DND-41 (cell line): ENCODE measurements at regions not wholly inside any gene's neighbourhood (a gene's known extent, or its start where the extent isn't known, plus 50 kb on each side); places are given as distances from the start of the nearest gene placed in this dataset.

ENCODE experiments used
- ATAC-seq: fragments of 200-7000 bp; cut with Tn5 transposase; 3 replicates; pipeline ENCODE4 v1.9.1; 2021; ENCODE audit warnings: low read depth; ENCODE audit not compliant: insufficient read depth
- DNase-seq: peaks from one replicate; pipeline ENCODE4 v3.0.0-alpha.2; 2020
- H2AFZ ChIP-seq: 2 replicates; pipeline ENCODE4 v1.6.0; 2012; ENCODE audit warnings: low read depth, low read length
- H3K27ac ChIP-seq: 2 replicates; pipeline ENCODE4 v1.5.1; 2012; ENCODE audit warnings: low read length, inconsistent platforms
- H3K27me3 ChIP-seq: fragments of 200-600 bp; sonication (generic); 2 replicates; pipeline ENCODE4 v1.6.0; 2012; ENCODE audit warnings: low read length, mild to moderate bottlenecking, inconsistent platforms; ENCODE audit not compliant: insufficient read depth, poor library complexity
- H3K36me3 ChIP-seq: 2 replicates; pipeline ENCODE4 v1.5.1; 2012; ENCODE audit warnings: low read length, inconsistent platforms; ENCODE audit not compliant: insufficient read depth
- H3K4me1 ChIP-seq: 2 replicates; pipeline ENCODE4 v1.5.1; 2012; ENCODE audit warnings: mild to moderate bottlenecking, low read length; ENCODE audit not compliant: insufficient read depth
- H3K4me2 ChIP-seq: 2 replicates; pipeline ENCODE4 v1.6.0; 2012; ENCODE audit warnings: mild to moderate bottlenecking, moderate library complexity, low read length, inconsistent platforms; ENCODE audit not compliant: insufficient read depth
- H3K4me3 ChIP-seq, 2 experiments: fragments of 200-600 bp in 1 of 2; shearing (Covaris generic) in 1 of 2; 2 replicates each; pipeline ENCODE4 v1.5.1; 2012 to 2016; ENCODE audit warnings: inconsistent platforms in 2 of 2, low read length in 2 of 2, mild to moderate bottlenecking in 2 of 2, low read depth in 1 of 2, moderate library complexity in 1 of 2
- H3K79me2 ChIP-seq: 2 replicates; pipeline ENCODE4 v1.6.0; 2012; ENCODE audit warnings: low read length, inconsistent platforms; ENCODE audit not compliant: insufficient read depth
- H3K9ac ChIP-seq: 2 replicates; pipeline ENCODE4 v1.6.0; 2012; ENCODE audit warnings: low read depth, mild to moderate bottlenecking, inconsistent platforms, low read length, moderate library complexity
- H3K9me3 ChIP-seq: 2 replicates; pipeline ENCODE4 v1.5.1; 2012; ENCODE audit warnings: low read length, moderate library complexity, mild to moderate bottlenecking, inconsistent platforms; ENCODE audit not compliant: insufficient read depth, severe bottlenecking
- H4K20me1 ChIP-seq: 2 replicates; pipeline ENCODE4 v1.6.0; 2012; ENCODE audit warnings: low read length; ENCODE audit not compliant: insufficient read depth
- CTCF ChIP-seq: IDR thresholded peaks from 2 replicates; pipeline ENCODE4 v1.5.1; 2012; ENCODE audit warnings: borderline replicate concordance, low read length, moderate library complexity, mild to moderate bottlenecking; ENCODE audit not compliant: poor library complexity, severe bottlenecking; ENCODE audit errors: extremely low read depth
- EZH2 ChIP-seq: IDR thresholded peaks from 3 replicates; pipeline ENCODE4 v1.6.1; 2012; ENCODE audit warnings: borderline replicate concordance, low read depth, mild to moderate bottlenecking, moderate library complexity, low read length, inconsistent platforms; ENCODE audit not compliant: severe bottlenecking

- H4K20me1 ChIP-seq: no peaks in the 10 kb centered on the region
- no peak overlapping the region for H3K9ac ChIP-seq
- H2AFZ ChIP-seq: no peak overlapping the region
- H3K36me3 ChIP-seq: no peaks in the 10 kb centered on the region
- no peaks in the 10 kb centered on the region for H3K27me3 ChIP-seq
- no peak for ATAC-seq
- no peak overlapping the region for H3K27ac ChIP-seq
- H3K4me2 ChIP-seq: no peak overlapping the region
- TF ChIP-seq CTCF (no peak), EZH2 (no peak)
- H3K4me1 ChIP-seq: no peaks in the 10 kb centered on the region
- H3K79me2 ChIP-seq: no peaks in the 10 kb centered on the region
- no peak overlapping the region for H3K4me3 ChIP-seq
- no peak for DNase-seq
- no peaks in the 10 kb centered on the region for H3K9me3 ChIP-seq
Measured at GRCh38 chr18:27312853-27313252, 127.7 kb upstream of the CHST9 start.

GRCh38 chr18:27312153-27312552 lies 127.0 kb upstream of the CHST9 start:
- Histone ChIP-seq H3K9ac (no peak overlapping the region), H2AFZ (no peak overlapping the region), H3K27me3 (no peaks in the 10 kb centered on the region), H3K4me1 (no peaks in the 10 kb centered on the region), H3K27ac (no peak overlapping the region), H3K4me2 (no peak overlapping the region), H4K20me1 (no peaks in the 10 kb centered on the region), H3K36me3 (no peaks in the 10 kb centered on the region), H3K79me2 (no peaks in the 10 kb centered on the region), H3K9me3 (no peaks in the 10 kb centered on the region), H3K4me3 (no peak overlapping the region)
- DNase-seq: no peak
- no peak for TF ChIP-seq EZH2
- no peak for ATAC-seq

GRCh38 chr18:27311114-27311513 lies 126.0 kb upstream of the CHST9 start:
- H4K20me1 ChIP-seq: no peaks in the 10 kb centered on the region
- H3K79me2 ChIP-seq: no peaks in the 10 kb centered on the region
- DNase-seq (no peak), ATAC-seq (no peak)
- no peaks in the 10 kb centered on the region for H3K4me1 ChIP-seq
- no peak overlapping the region for H2AFZ ChIP-seq
- no peaks in the 10 kb centered on the region for H3K36me3 ChIP-seq
- H3K27ac ChIP-seq: no peak overlapping the region
- no peak overlapping the region for H3K9ac ChIP-seq
- no peaks in the 10 kb centered on the region for H3K27me3 ChIP-seq
- TF ChIP-seq EZH2: no peak
- TF ChIP-seq CTCF: no peak
- no peak overlapping the region for H3K4me2 ChIP-seq
- H3K9me3 ChIP-seq: no peaks in the 10 kb centered on the region
- H3K4me3 ChIP-seq: no peak overlapping the region

- no peak overlapping the region for H3K4me3 ChIP-seq
- H3K9ac ChIP-seq: no peak overlapping the region
- H3K36me3 ChIP-seq: no peaks in the 10 kb centered on the region
- no peak overlapping the region for H3K4me2 ChIP-seq
- H2AFZ ChIP-seq: no peak overlapping the region
- no peaks in the 10 kb centered on the region for H4K20me1 ChIP-seq
- no peak overlapping the region for H3K27ac ChIP-seq
- TF ChIP-seq CTCF: no peak
- no peak for TF ChIP-seq EZH2
- no peaks in the 10 kb centered on the region for H3K9me3 ChIP-seq
- DNase-seq (no peak), ATAC-seq (no peak)
- no peaks in the 10 kb centered on the region for H3K79me2 ChIP-seq
- H3K4me1 ChIP-seq: no peaks in the 10 kb centered on the region
- no peaks in the 10 kb centered on the region for H3K27me3 ChIP-seq
Measured at GRCh38 chr18:27301615-27302378, 116.7 kb upstream of the CHST9 start.
